GM12892 (cell line): ENCODE measurements at regions not wholly inside any gene's neighbourhood (a gene's known extent, or its start where the extent isn't known, plus 50 kb on each side); places are given as distances from the start of the nearest gene placed in this dataset.

Experiments
- DNase-seq: peaks from one replicate; pipeline ENCODE4 v3.0.0; 2011; ENCODE audit not compliant: insufficient read length
- FAIRE-seq: peaks from 2 replicates; lab custom pipeline; 2011; peaks lifted over from hg19 to GRCh38; lab: Jason Lieb, UNC
- POLR2A ChIP-seq: IDR thresholded peaks from 2 replicates; pipeline ENCODE4 v1.6.1; 2011; ENCODE audit warnings: low read depth, low read length, control low read depth
- POLR2AphosphoS5 ChIP-seq: IDR thresholded peaks from 2 replicates; pipeline ENCODE4 v1.6.1; 2011; ENCODE audit warnings: low read depth, low read length, control low read depth
- TAF1 ChIP-seq: IDR thresholded peaks from 2 replicates; pipeline ENCODE4 v1.6.1; 2011; ENCODE audit warnings: low read depth, mild to moderate bottlenecking, control low read depth, low read length, borderline replicate concordance

- no peak for TF ChIP-seq POLR2A
- TF ChIP-seq POLR2AphosphoS5, result no peak
- TF ChIP-seq TAF1, result no peak
- DNase-seq, result no peak
- peak; percentile 54 for FAIRE-seq
Observed at GRCh38 chrX:15151267-15152186, 118.4 kb downstream of the ASB9 start.

- FAIRE-seq (no peak), DNase-seq (no peak)
- TF ChIP-seq POLR2AphosphoS5, result no peak
- no peak for TF ChIP-seq POLR2A
- no peak for TF ChIP-seq TAF1
Observed at GRCh38 chrX:15150586-15150985, 119.3 kb downstream of the ASB9 start.

- TF ChIP-seq POLR2A (no peak), TAF1 (no peak), POLR2AphosphoS5 (no peak)
- FAIRE-seq (peak; percentile 5), DNase-seq (no peak)
Observed at GRCh38 chrX:15146515-15146914, 123.4 kb downstream of the ASB9 start.

GRCh38 chrX:15143825-15144121, 126.1 kb downstream of the ASB9 start:
- DNase-seq, result no peak
- TF ChIP-seq POLR2AphosphoS5 (no peak), POLR2A (no peak), TAF1 (no peak)
- FAIRE-seq, result no peak

- DNase-seq, result no peak
- TF ChIP-seq POLR2AphosphoS5 (no peak), POLR2A (no peak), TAF1 (no peak)
- FAIRE-seq, result peak; percentile 71
Observed at GRCh38 chrX:15143050-15143824, 126.6 kb downstream of the ASB9 start.

GRCh38 chrX:15142084-15142715, 127.7 kb downstream of the ASB9 start:
- no peak for FAIRE-seq
- TF ChIP-seq TAF1, result no peak
- no peak for TF ChIP-seq POLR2A
- no peak for TF ChIP-seq POLR2AphosphoS5
- DNase-seq, result no peak

GRCh38 chrX:15136795-15137194, 133.1 kb downstream of the ASB9 start:
- TF ChIP-seq POLR2AphosphoS5 (no peak), TAF1 (no peak), POLR2A (no peak)
- no peak for FAIRE-seq

GRCh38 chrX:15129412-15129811, 140.5 kb downstream of the ASB9 start:
- FAIRE-seq (peak; percentile 67), DNase-seq (no peak)
- no peak for TF ChIP-seq POLR2AphosphoS5
- TF ChIP-seq TAF1, result no peak
- TF ChIP-seq POLR2A, result no peak

More at GRCh38 chrX:15136795-15137194, 133.1 kb downstream of the ASB9 start:
- no peak for DNase-seq

- TF ChIP-seq TAF1 (no peak), POLR2A (no peak), POLR2AphosphoS5 (no peak)
- no peak for DNase-seq
- no peak for FAIRE-seq
Observed at GRCh38 chrX:15128861-15129260, 141.0 kb downstream of the ASB9 start.

- FAIRE-seq (no peak), DNase-seq (no peak)
Observed at GRCh38 chrX:15127010-15127409, 142.9 kb downstream of the ASB9 start.

GRCh38 chrX:15116900-15117299, 153.0 kb downstream of the ASB9 start:
- DNase-seq, result no peak
- FAIRE-seq, result no peak
- no peak for TF ChIP-seq POLR2A
- no peak for TF ChIP-seq TAF1
- TF ChIP-seq POLR2AphosphoS5, result no peak

More at GRCh38 chrX:15127010-15127409, 142.9 kb downstream of the ASB9 start:
- no peak for TF ChIP-seq POLR2A
- no peak for TF ChIP-seq TAF1
- TF ChIP-seq POLR2AphosphoS5, result no peak

GRCh38 chrX:15114743-15115566, 154.9 kb downstream of the ASB9 start:
- no peak for DNase-seq
- no peak for TF ChIP-seq POLR2AphosphoS5
- TF ChIP-seq TAF1, result no peak
- TF ChIP-seq POLR2A, result no peak

More at GRCh38 chrX:15114743-15115566, 154.9 kb downstream of the ASB9 start:
- FAIRE-seq, result no peak
